ENCODE measurements at regions not wholly inside any gene's neighbourhood (a gene's known extent, or its start where the extent isn't known, plus 50 kb on each side); places are given as distances from the start of the nearest gene placed in this dataset.
"Not testable (repeated sequence)": the region's sequence is repeated elsewhere in the genome, so short reads cannot be mapped to it uniquely, and the experiment has no call there.

DNA sequence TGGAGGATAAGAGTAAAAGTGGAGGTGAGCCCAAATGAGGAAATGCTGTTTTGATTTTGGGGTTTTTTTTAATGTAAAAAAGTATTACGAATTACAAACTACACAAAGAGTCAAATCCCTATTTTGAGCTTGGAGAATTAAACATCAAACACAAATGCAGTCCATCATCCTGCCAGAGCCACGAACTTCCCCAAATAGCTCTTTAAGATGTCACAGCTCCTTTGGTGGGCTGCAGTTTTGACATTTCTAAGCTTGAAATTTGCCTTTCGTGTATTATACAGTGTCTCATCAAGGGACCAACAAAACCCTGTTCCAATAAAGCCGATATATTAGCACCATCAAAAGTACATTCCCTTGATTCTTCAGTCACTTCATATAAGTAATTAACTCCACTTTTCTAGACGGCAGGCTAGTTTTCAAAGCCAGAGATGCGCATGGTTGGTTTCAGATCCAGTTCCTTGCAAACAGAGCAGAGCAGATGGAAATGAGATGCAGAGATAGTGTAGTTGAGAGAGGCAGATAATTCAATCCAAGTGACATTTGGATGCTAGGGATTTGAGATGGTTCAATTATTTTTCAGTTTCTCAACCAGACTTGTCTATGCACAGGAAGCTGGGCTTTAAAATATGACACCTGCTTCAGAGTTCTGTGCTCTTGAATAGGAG is 580.9 kb downstream of the EDEM1 start:
- H3K27me3 Mint-ChIP-seq = no peaks in the 10 kb centered on the region
- H3K4me1 Mint-ChIP-seq (ENCODE audit: unreplicated experiment) = no peaks in the 10 kb centered on the region
- H3K9me3 Mint-ChIP-seq = no peaks in the 10 kb centered on the region
- no peak overlapping the region for H3K4me3 Mint-ChIP-seq
- no peak for TF ChIP-seq CTCF (conservative IDR thresholded peaks at IDR 0.05)
- no peak for DNase-seq (ENCODE audit: extremely low spot score, unreplicated experiment)
- no peaks in the 10 kb centered on the region for H3K36me3 Mint-ChIP-seq
- no peak overlapping the region for H3K27ac Mint-ChIP-seq

DNA sequence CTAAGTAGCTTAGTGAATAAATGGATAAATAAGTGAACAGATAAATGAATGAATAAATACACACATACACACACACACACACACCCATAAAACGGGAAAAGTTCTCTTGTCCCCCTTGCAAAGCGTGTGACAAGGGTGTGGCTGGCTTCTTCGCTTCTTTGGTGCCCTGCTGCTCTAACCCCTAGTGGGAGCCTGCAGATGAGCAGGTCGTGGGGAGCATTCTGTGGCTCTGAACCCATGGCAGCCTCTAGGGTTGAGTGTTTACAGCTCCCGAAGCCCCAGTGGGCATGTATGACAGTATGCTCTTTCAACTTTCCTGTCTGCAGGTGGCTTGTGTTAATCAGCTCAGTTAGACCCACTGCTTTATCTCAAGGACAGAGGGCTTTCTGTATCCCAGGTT is 582.3 kb downstream of the EDEM1 start:
- no peak for TF ChIP-seq CTCF (conservative IDR thresholded peaks at IDR 0.05)
- Mint-ChIP-seq H3K9me3 (no peaks in the 10 kb centered on the region), H3K4me3 (no peak overlapping the region)

DNA sequence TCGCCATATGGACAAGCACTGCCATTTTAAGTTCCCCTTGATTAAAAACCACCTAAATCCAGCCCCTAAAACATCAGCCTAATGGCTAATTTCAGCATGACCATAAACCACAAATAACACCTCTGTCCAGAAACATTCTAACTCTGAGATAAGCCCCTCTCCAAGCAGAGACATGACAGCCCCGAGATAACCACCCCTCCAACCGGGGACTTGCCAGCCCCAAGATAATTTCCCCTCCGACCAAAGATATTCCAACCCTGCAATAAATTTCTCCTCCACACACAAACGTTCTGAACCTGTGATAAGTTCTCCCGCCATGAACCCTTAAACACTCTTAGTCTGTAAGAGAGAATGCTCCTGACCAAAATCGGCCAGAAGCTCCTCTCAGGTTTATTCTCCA is 586.8 kb downstream of the EDEM1 start:
- no peak overlapping the region for H3K4me3 Mint-ChIP-seq
- no peak overlapping the region for H3K27ac Mint-ChIP-seq
- DNase-seq (ENCODE audit: extremely low spot score, unreplicated experiment) = no peak
- TF ChIP-seq CTCF (conservative IDR thresholded peaks at IDR 0.05) = no peak
- H3K36me3 Mint-ChIP-seq = no peaks in the 10 kb centered on the region
- peaks cover 5% of the 10 kb centered on the region for H3K9me3 Mint-ChIP-seq
- no peaks in the 10 kb centered on the region for H3K4me1 Mint-ChIP-seq (ENCODE audit: unreplicated experiment)
- H3K27me3 Mint-ChIP-seq = no peaks in the 10 kb centered on the region

More for the DNA sequence above, 582.3 kb downstream of the EDEM1 start:
- no peaks in the 10 kb centered on the region for H3K4me1 Mint-ChIP-seq (ENCODE audit: unreplicated experiment)
- no peaks in the 10 kb centered on the region for H3K27me3 Mint-ChIP-seq
- no peak overlapping the region for H3K27ac Mint-ChIP-seq
- DNase-seq (ENCODE audit: extremely low spot score, unreplicated experiment) = no peak
- H3K36me3 Mint-ChIP-seq = no peaks in the 10 kb centered on the region

- not testable (repeated sequence) for H3K27ac Mint-ChIP-seq; H3K36me3 Mint-ChIP-seq; H3K4me3 Mint-ChIP-seq; H3K9me3 Mint-ChIP-seq; H3K4me1 Mint-ChIP-seq (ENCODE audit: unreplicated experiment); H3K27me3 Mint-ChIP-seq; DNase-seq (ENCODE audit: extremely low spot score, unreplicated experiment)
These were observed 587.6 kb downstream of the EDEM1 start for GRCh38 chr3:5775100-5775499.

GRCh38 chr3:5784690-5785089 is 597.2 kb downstream of the EDEM1 start:
- DNase-seq (ENCODE audit: extremely low spot score, unreplicated experiment) = no peak
- TF ChIP-seq CTCF (conservative IDR thresholded peaks at IDR 0.05) = no peak
- Mint-ChIP-seq H3K4me3 (no peak overlapping the region), H3K27me3 (no peaks in the 10 kb centered on the region), H3K4me1 (ENCODE audit: unreplicated experiment) (peaks cover 12% of the 10 kb centered on the region), H3K27ac (no peak overlapping the region), H3K36me3 (peaks cover 3% of the 10 kb centered on the region), H3K9me3 (peaks cover 7% of the 10 kb centered on the region)

- Mint-ChIP-seq H3K36me3 (peaks cover 3% of the 10 kb centered on the region), H3K27me3 (no peaks in the 10 kb centered on the region), H3K4me1 (ENCODE audit: unreplicated experiment) (peaks cover 18% of the 10 kb centered on the region), H3K9me3 (peaks cover 7% of the 10 kb centered on the region), H3K4me3 (peak overlapping the region; percentile 6), H3K27ac (peak overlapping the region; percentile 16)
- DNase-seq (ENCODE audit: extremely low spot score, unreplicated experiment) = no peak
- TF ChIP-seq CTCF (conservative IDR thresholded peaks at IDR 0.05) = peak; percentile 55
These were observed 600.5 kb downstream of the EDEM1 start for GRCh38 chr3:5787861-5788488.
